GM23248 (cell line): ENCODE measurements at regions not wholly inside any gene's neighbourhood (a gene's known extent, or its start where the extent isn't known, plus 50 kb on each side); places are given as distances from the start of the nearest gene placed in this dataset.

ENCODE experiments used
- DNase-seq: peaks from one replicate; pipeline ENCODE4 v3.0.0-alpha.2; 2015
- H2AFZ ChIP-seq: fragments of 200-600 bp; sonication (generic); 2 replicates; pipeline ENCODE4 v1.6.1; 2016; ENCODE audit warnings: antibody characterized with exemption
- H3F3A ChIP-seq: fragments of 200-600 bp; sonication (generic); 2 replicates; pipeline ENCODE4 v1.6.1; 2016; ENCODE audit warnings: mild to moderate bottlenecking, antibody characterized with exemption, mixed run types; ENCODE audit not compliant: insufficient read depth
- H3K27ac ChIP-seq: fragments of 200-600 bp; sonication (generic); 2 replicates; pipeline ENCODE4 v1.5.1; 2016; ENCODE audit warnings: mild to moderate bottlenecking
- H3K27me3 ChIP-seq: fragments of 200-600 bp; sonication (generic); replicated peaks from 2 replicates; pipeline ENCODE4 v1.6.1; 2016; ENCODE audit warnings: mild to moderate bottlenecking; ENCODE audit not compliant: insufficient read depth
- H3K36me3 ChIP-seq: fragments of 200-600 bp; sonication (generic); 2 replicates; pipeline ENCODE4 v1.6.1; 2016; ENCODE audit warnings: low read depth, mild to moderate bottlenecking
- H3K4me1 ChIP-seq: fragments of 200-600 bp; sonication (generic); 2 replicates; pipeline ENCODE4 v1.6.1; 2016; ENCODE audit warnings: mild to moderate bottlenecking; ENCODE audit not compliant: insufficient read depth
- H3K4me2 ChIP-seq: fragments of 200-600 bp; sonication (generic); one replicate; pipeline ENCODE4 v1.6.1; 2016; ENCODE audit warnings: mild to moderate bottlenecking; ENCODE audit not compliant: unreplicated experiment
- H3K4me3 ChIP-seq: fragments of 200-600 bp; sonication (generic); 2 replicates; pipeline ENCODE4 v1.5.1; 2016; ENCODE audit warnings: mild to moderate bottlenecking
- H3K79me2 ChIP-seq: fragments of 200-600 bp; sonication (generic); 2 replicates; pipeline ENCODE4 v1.6.1; 2016; ENCODE audit warnings: mild to moderate bottlenecking; ENCODE audit not compliant: insufficient read depth
- H3K9ac ChIP-seq: fragments of 200-600 bp; sonication (generic); 2 replicates; pipeline ENCODE4 v1.6.1; 2016; ENCODE audit warnings: mild to moderate bottlenecking
- H3K9me2 ChIP-seq: fragments of 200-600 bp; sonication (generic); 2 replicates; pipeline ENCODE4 v1.6.1; 2016; ENCODE audit warnings: mixed run types, mild to moderate bottlenecking, moderate library complexity; ENCODE audit not compliant: insufficient read depth
- H3K9me3 ChIP-seq: fragments of 200-600 bp; sonication (generic); one replicate; pipeline ENCODE4 v1.6.1; 2017; ENCODE audit warnings: low read depth
- H4K20me1 ChIP-seq: fragments of 200-600 bp; sonication (generic); 2 replicates; pipeline ENCODE4 v1.6.0; 2016; ENCODE audit not compliant: insufficient read depth
- EZH2 ChIP-seq: fragments of 200-600 bp; sonication (generic); IDR thresholded peaks from 2 replicates; pipeline ENCODE4 v1.6.1; 2018; ENCODE audit warnings: antibody characterized with exemption, mild to moderate bottlenecking; ENCODE audit not compliant: insufficient read depth, poor library complexity, severe bottlenecking
- EZH2phosphoT487 ChIP-seq: fragments of 200-600 bp; sonication (generic); IDR thresholded peaks from 2 replicates; pipeline ENCODE4 v1.6.1; 2018; ENCODE audit warnings: antibody characterized with exemption, moderate library complexity, mild to moderate bottlenecking, low read depth; ENCODE audit not compliant: insufficient read depth
- WGBS, 2 experiments: methylation state at CpG; one replicate each; pipeline ENCODE4 v1.1.6; 2015 to 2017; ENCODE audit warnings: low lambda C conversion rate in 2 of 2, low coverage in 1 of 2; ENCODE audit errors: missing lambda C conversion rate in 2 of 2; 5-methylcytosine and 5-hydroxymethylcytosine counted together
- in situ Hi-C: fragments of 300-500 bp; cut with MboI; formaldehyde crosslinking; loops from 2 replicates; pipeline ENCODE4 v1.15.0; 2020

DNA sequence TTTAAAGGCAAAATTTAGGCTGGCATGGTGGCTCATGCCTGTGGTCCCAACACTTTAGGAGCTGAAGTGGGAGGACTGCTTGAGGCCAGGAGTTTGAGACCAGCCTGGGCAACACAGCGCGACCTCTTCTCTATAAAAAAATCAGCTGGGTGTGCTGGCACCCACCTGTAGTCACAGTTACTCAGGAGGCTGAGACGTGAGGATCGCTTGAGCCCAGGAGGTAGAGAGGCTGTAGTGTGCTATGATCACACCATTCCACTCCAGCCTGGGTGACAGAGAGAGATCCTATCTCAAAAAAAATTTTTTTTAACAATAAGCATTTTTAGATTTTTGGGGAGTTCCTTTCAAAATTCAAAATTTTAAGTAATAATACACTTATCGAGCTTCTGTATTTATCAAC is 63.3 kb downstream of the SPATA31C2 start:
- Histone ChIP-seq H3K4me3 (no peak overlapping the region), H3F3A (no peaks in the 10 kb centered on the region), H3K4me2 (no peak overlapping the region), H3K27ac (no peak overlapping the region), H3K9me3 (no peaks in the 10 kb centered on the region), H2AFZ (no peak overlapping the region), H3K27me3 (peaks cover 14% of the 10 kb centered on the region), H3K9me2 (no peaks in the 10 kb centered on the region), H3K79me2 (no peaks in the 10 kb centered on the region), H4K20me1 (no peaks in the 10 kb centered on the region), H3K4me1 (no peaks in the 10 kb centered on the region), H3K9ac (no peak overlapping the region), H3K36me3 (no peaks in the 10 kb centered on the region)
- 88 to 92% methylated on average over 5 of the region's 5 CpGs for WGBS, 2 experiments
- DNase-seq, result no peak
- no peak for TF ChIP-seq EZH2phosphoT487
- TF ChIP-seq EZH2, result no peak
- in situ Hi-C loops, result no loop called here

DNA sequence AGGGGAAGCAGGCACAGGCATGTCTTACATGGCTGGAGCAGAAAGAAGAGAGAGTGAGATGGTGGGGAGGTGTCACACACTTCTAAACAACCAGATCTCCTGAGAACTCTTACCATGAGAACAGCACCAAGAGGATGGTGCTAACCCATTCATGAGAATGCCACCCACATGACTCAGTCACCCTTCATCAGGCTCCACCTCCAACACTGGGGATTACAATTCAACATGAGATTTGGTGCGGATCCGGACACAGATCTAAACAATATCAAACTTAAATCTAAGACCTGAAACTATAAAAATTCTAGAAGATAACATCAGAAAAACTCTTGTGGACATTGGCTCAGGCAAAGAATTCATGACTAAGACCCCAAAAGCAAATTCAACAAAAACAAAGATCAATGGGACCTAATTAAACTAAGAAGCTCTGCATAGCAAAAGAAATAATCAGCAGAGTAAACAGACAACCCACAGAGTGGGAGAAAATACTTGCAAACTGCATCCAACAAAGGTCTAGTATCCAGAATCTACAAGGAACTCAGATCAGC is 65.4 kb downstream of the SPATA31C2 start:
- peaks cover 20% of the 10 kb centered on the region for H3K27me3 ChIP-seq
- H3K9ac ChIP-seq, result no peak overlapping the region
- no peak overlapping the region for H3K4me2 ChIP-seq
- in situ Hi-C loops, result no loop called here
- H3K9me2 ChIP-seq, result no peaks in the 10 kb centered on the region
- no peak overlapping the region for H2AFZ ChIP-seq
- no peaks in the 10 kb centered on the region for H3K79me2 ChIP-seq
- no peak for DNase-seq
- no peaks in the 10 kb centered on the region for H3F3A ChIP-seq
- H4K20me1 ChIP-seq, result no peaks in the 10 kb centered on the region
- H3K4me1 ChIP-seq, result no peaks in the 10 kb centered on the region
- H3K4me3 ChIP-seq, result no peak overlapping the region
- TF ChIP-seq EZH2phosphoT487, result no peak
- TF ChIP-seq EZH2, result no peak
- no peak overlapping the region for H3K27ac ChIP-seq
- WGBS, 2 experiments, result 82 to 88% methylated on average over 2 of the region's 2 CpGs
- H3K36me3 ChIP-seq, result no peaks in the 10 kb centered on the region
- no peaks in the 10 kb centered on the region for H3K9me3 ChIP-seq

DNA sequence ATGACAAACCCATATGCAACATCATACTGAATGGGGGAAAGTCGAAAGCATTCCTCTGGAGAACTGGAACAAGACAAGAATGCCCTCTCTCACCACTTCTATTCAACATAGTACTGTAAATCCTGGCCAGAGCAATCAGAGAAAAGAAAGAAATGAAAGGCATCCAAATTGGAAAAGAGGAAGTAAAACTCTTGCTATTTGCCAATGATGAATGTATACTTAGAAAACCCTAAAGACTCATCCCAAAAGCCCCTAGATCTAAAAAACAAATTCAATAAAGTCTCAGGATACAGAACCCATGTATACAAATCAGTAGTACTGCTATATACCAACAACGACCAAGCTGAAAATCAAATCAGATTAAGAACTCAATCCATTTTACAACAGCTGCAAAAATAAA is 66.9 kb downstream of the SPATA31C2 start:
- TF ChIP-seq EZH2, result no peak
- TF ChIP-seq EZH2phosphoT487, result no peak
- no peaks in the 10 kb centered on the region for H3K79me2 ChIP-seq
- no peak overlapping the region for H3K4me2 ChIP-seq
- no peak for DNase-seq
- no peaks in the 10 kb centered on the region for H3K9me3 ChIP-seq
- H3K9ac ChIP-seq, result no peak overlapping the region
- H3K4me1 ChIP-seq, result no peaks in the 10 kb centered on the region
- no peaks in the 10 kb centered on the region for H4K20me1 ChIP-seq
- 37 to 41% methylated on average over 2 of the region's 2 CpGs for WGBS, 2 experiments
- H3K9me2 ChIP-seq, result no peaks in the 10 kb centered on the region
- in situ Hi-C loops, result no loop called here
- H2AFZ ChIP-seq, result no peak overlapping the region
- H3F3A ChIP-seq, result no peaks in the 10 kb centered on the region
- no peak overlapping the region for H3K27ac ChIP-seq
- H3K36me3 ChIP-seq, result no peaks in the 10 kb centered on the region
- peaks cover 28% of the 10 kb centered on the region for H3K27me3 ChIP-seq
- no peak overlapping the region for H3K4me3 ChIP-seq

DNA sequence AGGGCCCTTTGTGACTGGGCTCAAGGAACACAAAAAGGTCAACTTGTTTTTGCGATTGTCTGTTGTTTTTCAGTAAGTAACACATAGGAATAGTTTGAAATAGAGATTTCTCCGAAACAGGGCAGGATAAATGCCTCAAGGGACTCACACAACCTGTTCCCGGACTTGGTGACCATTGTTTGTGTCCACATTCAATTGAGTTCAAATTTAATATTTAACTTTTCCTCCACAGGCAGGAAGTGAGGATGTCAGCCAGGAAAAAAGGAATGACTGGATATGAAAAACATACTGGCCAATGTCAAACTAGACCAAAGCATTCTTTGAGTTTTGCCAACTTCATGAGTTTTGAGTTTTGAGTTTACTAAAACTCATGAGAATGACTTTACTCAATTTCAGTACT is 72.7 kb downstream of the SPATA31C2 start:
- H4K20me1 ChIP-seq, result no peaks in the 10 kb centered on the region

DNA sequence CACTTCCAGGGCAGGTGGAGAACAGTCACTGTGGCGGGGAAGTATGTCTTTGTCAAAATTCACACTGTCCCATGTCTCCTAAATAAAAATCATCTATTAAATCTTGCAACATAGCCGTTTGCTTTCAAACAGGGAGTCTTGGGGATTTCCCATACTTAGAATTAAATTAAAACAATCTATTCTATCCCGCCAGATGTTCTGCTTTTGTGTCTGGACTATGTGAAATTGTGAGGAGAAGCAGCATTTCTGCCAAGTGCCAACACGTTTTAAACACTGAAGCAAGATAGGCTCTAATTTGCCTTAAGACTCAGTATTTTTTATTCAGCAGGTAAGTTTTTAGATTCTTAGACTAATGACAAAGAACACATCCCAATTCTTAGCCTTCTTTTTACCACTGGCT is 73.7 kb downstream of the SPATA31C2 start:
- Histone ChIP-seq H3K36me3 (no peaks in the 10 kb centered on the region), H3K9ac (no peak overlapping the region), H3K4me1 (no peaks in the 10 kb centered on the region), H2AFZ (no peak overlapping the region), H3K27me3 (peaks cover 22% of the 10 kb centered on the region), H3K9me2 (no peaks in the 10 kb centered on the region), H3K79me2 (no peaks in the 10 kb centered on the region), H3F3A (no peaks in the 10 kb centered on the region), H3K27ac (no peak overlapping the region), H3K9me3 (no peaks in the 10 kb centered on the region), H3K4me2 (no peak overlapping the region), H3K4me3 (no peak overlapping the region), H4K20me1 (no peaks in the 10 kb centered on the region)
- TF ChIP-seq EZH2 (no peak), EZH2phosphoT487 (no peak)
- 2 to 4% methylated on average over 4 of the region's 4 CpGs for WGBS, 2 experiments
- DNase-seq, result no peak
- in situ Hi-C loops, result no loop called here

More for the DNA sequence above, 72.7 kb downstream of the SPATA31C2 start:
- no peaks in the 10 kb centered on the region for H3K79me2 ChIP-seq
- no peak overlapping the region for H2AFZ ChIP-seq
- H3K9me3 ChIP-seq, result no peaks in the 10 kb centered on the region
- in situ Hi-C loops, result no loop called here
- no peak for DNase-seq
- no peaks in the 10 kb centered on the region for H3K9me2 ChIP-seq
- H3K4me3 ChIP-seq, result no peak overlapping the region
- H3K4me1 ChIP-seq, result no peaks in the 10 kb centered on the region
- no peaks in the 10 kb centered on the region for H3K36me3 ChIP-seq
- H3F3A ChIP-seq, result no peaks in the 10 kb centered on the region
- 69 to 77% methylated on average over 3 of the region's 3 CpGs for WGBS, 2 experiments
- H3K4me2 ChIP-seq, result no peak overlapping the region
- no peak for TF ChIP-seq EZH2phosphoT487
- no peak for TF ChIP-seq EZH2
- H3K9ac ChIP-seq, result no peak overlapping the region
- H3K27me3 ChIP-seq, result peaks cover 32% of the 10 kb centered on the region
- H3K27ac ChIP-seq, result no peak overlapping the region
